Esophagus muscularis mucosa (tissue), 4 donors: ENCODE measurements at regions not wholly inside any gene's neighbourhood (a gene's known extent, or its start where the extent isn't known, plus 50 kb on each side); places are given as distances from the start of the nearest gene placed in this dataset.
"Not testable (repeated sequence)": the region's sequence is repeated elsewhere in the genome, so short reads cannot be mapped to it uniquely, and the experiment has no call there.

Experiments used
- DNase-seq: peaks from one replicate; pipeline ENCODE4 v3.0.0-alpha.2; 2017; ENCODE audit errors: extremely low spot score
- H3K27ac ChIP-seq, 4 donors: fragments of 200-600 bp; sonication (generic); replicated peaks in 1 of 4; 1 replicate in 3 of 4; 2 replicates in 1 of 4; pipeline ENCODE4 v1.5.1; 2016 to 2019; ENCODE audit warnings: mild to moderate bottlenecking in 1 of 4
- H3K27me3 ChIP-seq, 4 donors: fragments of 200-600 bp; sonication (generic); one replicate each; pipeline versions ENCODE4 v1.5.1 to v1.6.0; 2016 to 2019
- H3K36me3 ChIP-seq, 4 donors: fragments of 200-600 bp; sonication (generic); one replicate each; pipeline ENCODE4 v1.5.1; 2016 to 2019
- H3K4me1 ChIP-seq, 4 donors: fragments of 200-600 bp; sonication (generic); one replicate each; pipeline ENCODE4 v1.5.1; 2016 to 2019
- H3K4me3 ChIP-seq, 4 donors: fragments of 200-600 bp; sonication (generic); 1 replicate in 2 of 4; 2 replicates in 2 of 4; pipeline ENCODE4 v1.5.1; 2016 to 2019; ENCODE audit warnings: mild to moderate bottlenecking in 4 of 4, moderate library complexity in 1 of 4
- H3K9me3 ChIP-seq, 4 donors: fragments of 200-600 bp; sonication (generic); 1 replicate in 3 of 4; 2 replicates in 1 of 4; pipeline ENCODE4 v1.5.1; 2016 to 2019
- EP300 ChIP-seq: sonication (generic); formaldehyde crosslinking; IDR thresholded peaks from one replicate; pipeline ENCODE4 v1.6.1; 2017; ENCODE audit warnings: antibody characterized with exemption
- POLR2A ChIP-seq: fragments of 450-650 bp; IDR thresholded peaks from one replicate; pipeline ENCODE4 v1.6.1; 2017; ENCODE audit warnings: antibody characterized with exemption, moderate library complexity, mild to moderate bottlenecking, low read depth
- POLR2AphosphoS5 ChIP-seq, 2 donors: sonication (generic); formaldehyde crosslinking; IDR thresholded peaks; one replicate each; pipeline ENCODE4 v1.6.1; 2017; ENCODE audit warnings: antibody characterized with exemption in 2 of 2
- WGBS: methylation state at CpG from one replicate; pipeline ENCODE4 v1.1.5; 2018; 5-methylcytosine and 5-hydroxymethylcytosine counted together
- intact Hi-C: fragments of 100-400 bp; cut with DNase I; formaldehyde crosslinking; loops from one replicate; pipeline ENCODE4 v1.15.1; 2023
- TF ChIP-seq, protein P1 (sequence below), 3 experiments: fragments of 200-600 bp in 2 of 3; fragments of 450-650 bp in 1 of 3; sonication (generic) in 2 of 3; IDR thresholded peaks; one replicate each; pipeline ENCODE4 v1.5.1; 2017 to 2019; ENCODE audit warnings: antibody characterized with exemption in 3 of 3, mild to moderate bottlenecking in 2 of 3, moderate library complexity in 1 of 3

DNA sequence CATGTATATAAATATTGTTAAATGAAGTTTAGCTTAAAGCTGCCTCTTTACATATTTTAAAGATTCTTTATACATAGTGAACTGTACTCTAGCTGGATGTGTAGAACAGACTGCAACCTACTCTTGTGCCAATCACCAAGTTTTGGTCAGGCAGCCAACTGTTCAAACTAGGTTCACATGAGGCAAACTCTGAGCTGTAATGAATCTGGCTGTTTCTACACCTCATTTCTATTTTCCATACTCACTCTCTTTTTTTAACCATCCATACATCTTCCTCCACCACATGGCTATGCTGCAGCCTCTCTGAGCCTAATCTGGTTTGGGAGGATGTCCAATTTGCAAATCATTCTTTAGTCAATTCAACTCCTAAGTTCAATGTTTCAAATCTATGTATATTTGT, 974.8 kb downstream of the CNTNAP5 start:
- Histone ChIP-seq H3K36me3 (no peaks in the 10 kb centered on the region), H3K27ac (no peak overlapping the region), H3K4me1 (no peaks in the 10 kb centered on the region), H3K9me3 (no peaks in the 10 kb centered on the region), H3K4me3 (no peak overlapping the region), H3K27me3 (no peaks in the 10 kb centered on the region)
- no peak for DNase-seq
- intact Hi-C loops, result no loop called here
- TF ChIP-seq, protein P1, sequence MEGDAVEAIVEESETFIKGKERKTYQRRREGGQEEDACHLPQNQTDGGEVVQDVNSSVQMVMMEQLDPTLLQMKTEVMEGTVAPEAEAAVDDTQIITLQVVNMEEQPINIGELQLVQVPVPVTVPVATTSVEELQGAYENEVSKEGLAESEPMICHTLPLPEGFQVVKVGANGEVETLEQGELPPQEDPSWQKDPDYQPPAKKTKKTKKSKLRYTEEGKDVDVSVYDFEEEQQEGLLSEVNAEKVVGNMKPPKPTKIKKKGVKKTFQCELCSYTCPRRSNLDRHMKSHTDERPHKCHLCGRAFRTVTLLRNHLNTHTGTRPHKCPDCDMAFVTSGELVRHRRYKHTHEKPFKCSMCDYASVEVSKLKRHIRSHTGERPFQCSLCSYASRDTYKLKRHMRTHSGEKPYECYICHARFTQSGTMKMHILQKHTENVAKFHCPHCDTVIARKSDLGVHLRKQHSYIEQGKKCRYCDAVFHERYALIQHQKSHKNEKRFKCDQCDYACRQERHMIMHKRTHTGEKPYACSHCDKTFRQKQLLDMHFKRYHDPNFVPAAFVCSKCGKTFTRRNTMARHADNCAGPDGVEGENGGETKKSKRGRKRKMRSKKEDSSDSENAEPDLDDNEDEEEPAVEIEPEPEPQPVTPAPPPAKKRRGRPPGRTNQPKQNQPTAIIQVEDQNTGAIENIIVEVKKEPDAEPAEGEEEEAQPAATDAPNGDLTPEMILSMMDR (IDR thresholded peaks at IDR 0.05), result no peak
- no peak for TF ChIP-seq POLR2AphosphoS5 (IDR thresholded peaks at IDR 0.05)
- TF ChIP-seq POLR2A, result no peak
- no peak for TF ChIP-seq EP300

DNA sequence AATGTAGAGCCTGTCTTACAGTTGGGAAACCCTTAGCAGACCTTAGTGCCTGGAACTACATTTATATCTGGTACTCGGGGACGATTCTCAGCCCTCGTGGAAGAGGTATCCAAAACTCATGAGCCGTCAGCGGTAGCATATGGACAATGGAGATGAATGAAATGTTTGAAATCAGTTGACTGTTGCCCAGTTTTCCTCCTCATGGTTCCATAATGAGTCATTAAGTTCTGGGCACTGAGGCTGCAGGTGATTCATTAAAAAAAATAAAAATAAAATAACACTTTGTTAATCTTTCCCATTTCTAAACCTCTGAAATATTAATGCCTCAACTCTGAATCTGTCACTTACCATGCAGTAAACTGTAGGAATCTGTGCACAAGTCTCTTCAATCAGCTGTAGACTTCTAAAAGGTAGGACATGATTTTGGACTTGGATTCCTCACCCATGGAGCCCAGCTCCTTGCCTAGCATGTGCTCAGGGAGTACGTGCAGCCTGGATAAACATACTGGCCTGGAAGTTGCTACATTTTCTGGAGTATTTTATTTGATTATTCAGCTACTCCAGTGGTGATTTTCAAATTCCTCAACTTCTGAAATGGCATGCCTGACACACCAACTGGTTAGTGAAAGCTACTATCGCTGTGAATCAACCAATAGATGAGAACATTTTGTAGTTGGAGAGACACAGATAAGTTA, 979.2 kb downstream of the CNTNAP5 start:
- no peak overlapping the region for H3K27ac ChIP-seq
- no peak for TF ChIP-seq POLR2AphosphoS5 (IDR thresholded peaks at IDR 0.05)
- TF ChIP-seq EP300, result no peak
- TF ChIP-seq, protein P1 (IDR thresholded peaks at IDR 0.05), result no peak
- no peak for TF ChIP-seq POLR2A
- no peaks in the 10 kb centered on the region for H3K36me3 ChIP-seq
- no peaks in the 10 kb centered on the region for H3K27me3 ChIP-seq
- no peaks in the 10 kb centered on the region for H3K4me1 ChIP-seq
- 85% methylated on average over 7 of the region's 7 CpGs for WGBS
- intact Hi-C loops, result no loop called here
- H3K4me3 ChIP-seq, result no peak overlapping the region
- no peak for DNase-seq
- no peaks in the 10 kb centered on the region for H3K9me3 ChIP-seq

DNA sequence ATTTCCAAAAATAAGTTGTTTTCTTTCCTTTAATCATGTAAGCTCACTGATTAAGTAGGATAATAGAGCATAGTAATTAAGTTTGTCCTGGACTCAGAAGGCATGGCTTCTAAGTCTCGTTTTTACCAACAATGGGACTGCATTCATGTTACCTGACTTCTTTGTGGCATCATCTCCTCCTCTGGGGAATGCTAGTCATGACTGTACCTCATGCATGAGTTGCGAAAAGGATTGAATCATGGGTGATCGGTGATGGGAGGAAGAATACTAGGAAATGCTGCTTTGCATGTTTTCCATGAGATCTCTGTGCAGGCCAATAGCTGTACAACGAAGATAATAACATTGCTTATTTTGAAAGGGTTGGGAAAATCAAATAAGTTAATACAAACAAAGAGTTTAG, 981.6 kb downstream of the CNTNAP5 start:
- Histone ChIP-seq H3K4me1 (no peaks in the 10 kb centered on the region), H3K27me3 (no peaks in the 10 kb centered on the region), H3K4me3 (no peak overlapping the region), H3K27ac (no peak overlapping the region), H3K36me3 (no peaks in the 10 kb centered on the region), H3K9me3 (no peaks in the 10 kb centered on the region)
- intact Hi-C loops, result no loop called here
- 58% methylated on average over 4 of the region's 4 CpGs for WGBS
- no peak for DNase-seq
- TF ChIP-seq POLR2A, result no peak
- TF ChIP-seq POLR2AphosphoS5 (IDR thresholded peaks at IDR 0.05), result no peak
- TF ChIP-seq, protein P1 (IDR thresholded peaks at IDR 0.05), result no peak
- no peak for TF ChIP-seq EP300

DNA sequence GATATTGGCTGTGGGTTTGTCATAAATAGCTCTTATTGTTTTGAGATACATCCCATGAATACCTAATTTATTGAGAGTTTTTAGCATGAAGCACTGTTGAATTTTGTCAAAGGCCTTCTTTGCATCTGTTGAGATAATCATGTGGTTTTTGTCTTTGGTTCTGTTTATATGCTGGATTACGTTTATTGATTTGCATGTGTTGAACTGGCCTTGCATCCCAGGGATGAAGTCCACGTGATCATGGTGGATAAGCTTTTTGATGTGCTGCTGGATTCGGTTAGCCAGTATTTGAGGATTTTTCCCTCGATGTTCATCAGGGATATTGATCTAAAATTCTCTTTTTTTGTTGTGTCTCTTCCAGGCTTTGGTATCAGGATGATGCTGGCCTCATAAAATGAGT, 1003.6 kb downstream of the CNTNAP5 start:
- WGBS, result 86% methylated on average over 4 of the region's 4 CpGs
- H3K4me3 ChIP-seq, H3K4me1 ChIP-seq, H3K27ac ChIP-seq, intact Hi-C loops, H3K36me3 ChIP-seq, DNase-seq, H3K9me3 ChIP-seq, H3K27me3 ChIP-seq: not testable (repeated sequence)

DNA sequence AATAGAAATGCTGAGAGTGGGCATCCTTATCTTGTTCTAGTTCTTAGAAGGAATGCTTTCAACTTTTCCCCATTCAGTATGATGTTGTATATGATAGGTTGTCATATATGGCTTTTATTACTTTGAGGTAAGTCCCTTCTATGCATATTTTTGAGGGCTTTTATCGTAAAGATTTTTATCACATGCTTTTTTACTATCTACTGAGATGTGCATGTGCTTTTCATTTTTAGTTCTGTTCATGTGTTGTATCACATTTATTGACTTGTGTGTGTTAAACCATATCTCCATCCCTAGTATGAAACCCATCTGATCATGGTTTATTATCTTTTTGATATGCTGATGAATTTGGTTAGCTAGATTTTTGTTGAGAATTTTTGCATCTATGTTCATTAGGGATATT, 1008.8 kb downstream of the CNTNAP5 start:
- TF ChIP-seq EP300, result no peak
- TF ChIP-seq, protein P1 (IDR thresholded peaks at IDR 0.05), result no peak
- Histone ChIP-seq H3K4me3 (no peak overlapping the region), H3K9me3 (peaks cover 0 to 4% (median 3%) of the 10 kb centered on the region in 4 donors), H3K27me3 (no peaks in the 10 kb centered on the region), H3K4me1 (no peaks in the 10 kb centered on the region), H3K27ac (no peak overlapping the region), H3K36me3 (no peaks in the 10 kb centered on the region)
- intact Hi-C loops, result no loop called here
- DNase-seq, result no peak
- 93% methylated on average over 1 of the region's 1 CpG for WGBS
